ENCODE measurements at regions not wholly inside any gene's neighbourhood (a gene's known extent, or its start where the extent isn't known, plus 50 kb on each side); places are given as distances from the start of the nearest gene placed in this dataset.
A peak's percentile ranks its signal among the peaks of the same experiment; 100 is the strongest.
"Not testable (repeated sequence)": the region's sequence is repeated elsewhere in the genome, so short reads cannot be mapped to it uniquely, and the experiment has no call there.

GRCh38 chr4:33829356-33829755 lies 2415.0 kb downstream of the ARAP2 start:
- not testable (repeated sequence) for H3K9me3 ChIP-seq (replicated peaks; ENCODE audit: low read length); H3K27me3 ChIP-seq (ENCODE audit: control insufficient read depth, insufficient read depth, low read length); H3K36me3 ChIP-seq (ENCODE audit: insufficient read depth, low read length); H3K9ac ChIP-seq (ENCODE audit: low read depth, low read length); H3K4me3 ChIP-seq (ENCODE audit: low read length); H3K4me2 ChIP-seq (ENCODE audit: low read length)
- H3K4me1 ChIP-seq (ENCODE audit: control insufficient read depth, insufficient read depth, low read length), result peaks cover 11% of the 10 kb centered on the region

- Histone ChIP-seq H3K9me3 (replicated peaks; ENCODE audit: low read length) (no peaks in the 10 kb centered on the region), H3K4me1 (ENCODE audit: control insufficient read depth, insufficient read depth, low read length) (peaks cover 25% of the 10 kb centered on the region), H3K4me2 (ENCODE audit: low read length) (peak overlapping the region; percentile 18), H3K4me3 (ENCODE audit: low read length) (no peak overlapping the region), H3K27me3 (ENCODE audit: control insufficient read depth, insufficient read depth, low read length) (no peaks in the 10 kb centered on the region), H3K9ac (ENCODE audit: low read depth, low read length) (no peak overlapping the region), H3K36me3 (ENCODE audit: insufficient read depth, low read length) (no peaks in the 10 kb centered on the region)
Measured at GRCh38 chr4:33831442-33832066, 2412.8 kb downstream of the ARAP2 start.

- Histone ChIP-seq H3K4me1 (ENCODE audit: control insufficient read depth, insufficient read depth, low read length) (peaks cover 37% of the 10 kb centered on the region), H3K9ac (ENCODE audit: low read depth, low read length) (peak overlapping the region; percentile 56)
- H3K4me3 ChIP-seq (ENCODE audit: low read length); H3K9me3 ChIP-seq (replicated peaks; ENCODE audit: low read length); H3K4me2 ChIP-seq (ENCODE audit: low read length); H3K27me3 ChIP-seq (ENCODE audit: control insufficient read depth, insufficient read depth, low read length); H3K36me3 ChIP-seq (ENCODE audit: insufficient read depth, low read length): not testable (repeated sequence)
Measured at GRCh38 chr4:33835764-33836163, 2408.6 kb downstream of the ARAP2 start.

GRCh38 chr4:33837043-33837838 lies 2407.1 kb downstream of the ARAP2 start:
- no peaks in the 10 kb centered on the region for H3K27me3 ChIP-seq (ENCODE audit: control insufficient read depth, insufficient read depth, low read length)
- no peaks in the 10 kb centered on the region for H3K9me3 ChIP-seq (replicated peaks; ENCODE audit: low read length)
- peak overlapping the region; percentile 56 for H3K9ac ChIP-seq (ENCODE audit: low read depth, low read length)
- H3K36me3 ChIP-seq (ENCODE audit: insufficient read depth, low read length), result no peaks in the 10 kb centered on the region
- H3K4me1 ChIP-seq (ENCODE audit: control insufficient read depth, insufficient read depth, low read length), result peaks cover 26% of the 10 kb centered on the region
- peak overlapping the region; percentile 20 for H3K4me2 ChIP-seq (ENCODE audit: low read length)
- H3K4me3 ChIP-seq (ENCODE audit: low read length), result no peak overlapping the region

- no peak overlapping the region for H3K4me2 ChIP-seq (ENCODE audit: low read length)
- H3K9ac ChIP-seq (ENCODE audit: low read depth, low read length), result no peak overlapping the region
- H3K9me3 ChIP-seq (replicated peaks; ENCODE audit: low read length), result no peaks in the 10 kb centered on the region
- no peak overlapping the region for H3K4me3 ChIP-seq (ENCODE audit: low read length)
- H3K27me3 ChIP-seq (ENCODE audit: control insufficient read depth, insufficient read depth, low read length), result no peaks in the 10 kb centered on the region
- peaks cover 16% of the 10 kb centered on the region for H3K4me1 ChIP-seq (ENCODE audit: control insufficient read depth, insufficient read depth, low read length)
- no peaks in the 10 kb centered on the region for H3K36me3 ChIP-seq (ENCODE audit: insufficient read depth, low read length)
Measured at GRCh38 chr4:33841120-33841519, 2403.2 kb downstream of the ARAP2 start.

- Histone ChIP-seq H3K27me3 (ENCODE audit: control insufficient read depth, insufficient read depth, low read length) (no peaks in the 10 kb centered on the region), H3K36me3 (ENCODE audit: insufficient read depth, low read length) (no peaks in the 10 kb centered on the region), H3K4me3 (ENCODE audit: low read length) (no peak overlapping the region), H3K9ac (ENCODE audit: low read depth, low read length) (no peak overlapping the region), H3K4me1 (ENCODE audit: control insufficient read depth, insufficient read depth, low read length) (no peaks in the 10 kb centered on the region), H3K4me2 (ENCODE audit: low read length) (no peak overlapping the region), H3K9me3 (replicated peaks; ENCODE audit: low read length) (no peaks in the 10 kb centered on the region)
Measured at GRCh38 chr4:33850371-33850902, 2393.9 kb downstream of the ARAP2 start.

- H3K4me2 ChIP-seq (ENCODE audit: low read length); H3K36me3 ChIP-seq (ENCODE audit: insufficient read depth, low read length); H3K9ac ChIP-seq (ENCODE audit: low read depth, low read length); H3K27me3 ChIP-seq (ENCODE audit: control insufficient read depth, insufficient read depth, low read length); H3K9me3 ChIP-seq (replicated peaks; ENCODE audit: low read length); H3K4me3 ChIP-seq (ENCODE audit: low read length); H3K4me1 ChIP-seq (ENCODE audit: control insufficient read depth, insufficient read depth, low read length): not testable (repeated sequence)
Measured at GRCh38 chr4:33853670-33854069, 2390.6 kb downstream of the ARAP2 start.

- Histone ChIP-seq H3K27me3 (ENCODE audit: control insufficient read depth, insufficient read depth, low read length) (no peaks in the 10 kb centered on the region), H3K9me3 (replicated peaks; ENCODE audit: low read length) (no peaks in the 10 kb centered on the region), H3K4me3 (ENCODE audit: low read length) (no peak overlapping the region), H3K9ac (ENCODE audit: low read depth, low read length) (no peak overlapping the region), H3K4me2 (ENCODE audit: low read length) (no peak overlapping the region), H3K36me3 (ENCODE audit: insufficient read depth, low read length) (no peaks in the 10 kb centered on the region), H3K4me1 (ENCODE audit: control insufficient read depth, insufficient read depth, low read length) (no peaks in the 10 kb centered on the region)
Measured at GRCh38 chr4:33864290-33864859, 2379.9 kb downstream of the ARAP2 start.

GRCh38 chr4:33873791-33874190 lies 2370.5 kb downstream of the ARAP2 start:
- H3K27me3 ChIP-seq (ENCODE audit: control insufficient read depth, insufficient read depth, low read length), result no peaks in the 10 kb centered on the region
- H3K4me1 ChIP-seq (ENCODE audit: control insufficient read depth, insufficient read depth, low read length), result no peaks in the 10 kb centered on the region
- no peak overlapping the region for H3K4me2 ChIP-seq (ENCODE audit: low read length)
- H3K4me3 ChIP-seq (ENCODE audit: low read length), result no peak overlapping the region
- H3K9ac ChIP-seq (ENCODE audit: low read depth, low read length), result no peak overlapping the region
- H3K36me3 ChIP-seq (ENCODE audit: insufficient read depth, low read length), result no peaks in the 10 kb centered on the region
- no peaks in the 10 kb centered on the region for H3K9me3 ChIP-seq (replicated peaks; ENCODE audit: low read length)

- no peak overlapping the region for H3K4me2 ChIP-seq (ENCODE audit: low read length)
- H3K27me3 ChIP-seq (ENCODE audit: control insufficient read depth, insufficient read depth, low read length), result no peaks in the 10 kb centered on the region
- no peak overlapping the region for H3K9ac ChIP-seq (ENCODE audit: low read depth, low read length)
- H3K4me3 ChIP-seq (ENCODE audit: low read length), result no peak overlapping the region
- H3K4me1 ChIP-seq (ENCODE audit: control insufficient read depth, insufficient read depth, low read length), result peaks cover 11% of the 10 kb centered on the region
- no peaks in the 10 kb centered on the region for H3K9me3 ChIP-seq (replicated peaks; ENCODE audit: low read length)
- no peaks in the 10 kb centered on the region for H3K36me3 ChIP-seq (ENCODE audit: insufficient read depth, low read length)
Measured at GRCh38 chr4:33878710-33879109, 2365.6 kb downstream of the ARAP2 start.

GRCh38 chr4:33881176-33881575 lies 2363.1 kb downstream of the ARAP2 start:
- no peaks in the 10 kb centered on the region for H3K36me3 ChIP-seq (ENCODE audit: insufficient read depth, low read length)
- no peak overlapping the region for H3K9ac ChIP-seq (ENCODE audit: low read depth, low read length)
- H3K27me3 ChIP-seq (ENCODE audit: control insufficient read depth, insufficient read depth, low read length), result no peaks in the 10 kb centered on the region
- no peaks in the 10 kb centered on the region for H3K9me3 ChIP-seq (replicated peaks; ENCODE audit: low read length)
- peaks cover 11% of the 10 kb centered on the region for H3K4me1 ChIP-seq (ENCODE audit: control insufficient read depth, insufficient read depth, low read length)
- no peak overlapping the region for H3K4me3 ChIP-seq (ENCODE audit: low read length)
- no peak overlapping the region for H3K4me2 ChIP-seq (ENCODE audit: low read length)
